ENCODE measurements at regions not wholly inside any gene's neighbourhood (a gene's known extent, or its start where the extent isn't known, plus 50 kb on each side); places are given as distances from the start of the nearest gene placed in this dataset.
A peak's percentile ranks its signal among the peaks of the same experiment; 100 is the strongest.

DNA sequence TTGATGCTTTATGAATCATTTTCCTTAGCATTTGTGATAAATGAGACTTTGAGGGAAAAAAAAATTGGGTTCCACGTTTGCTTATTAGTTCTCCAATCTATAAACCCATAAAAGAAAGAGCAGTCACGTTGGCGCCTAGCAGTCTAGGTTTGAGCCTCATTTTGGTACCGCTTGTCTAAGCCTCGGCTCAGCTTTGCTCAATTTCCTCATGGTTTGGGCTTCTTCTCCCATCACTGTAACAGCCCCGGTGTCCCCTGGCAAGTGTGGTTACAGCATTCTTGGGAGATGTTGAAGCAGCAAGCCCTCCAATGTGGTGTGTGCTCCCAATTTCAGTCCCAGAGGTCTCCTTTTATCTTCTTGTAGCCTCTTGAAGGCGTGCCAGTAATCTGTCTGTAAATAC is 578.4 kb downstream of the CDK5RAP2 start:
- H3K27me3 Mint-ChIP-seq (ENCODE audit: insufficient read depth) = no peaks in the 10 kb centered on the region
- no peaks in the 10 kb centered on the region for H3K36me3 Mint-ChIP-seq (ENCODE audit: low read depth)
- no peaks in the 10 kb centered on the region for H3K9me3 Mint-ChIP-seq
- intact Hi-C loops (cut with micrococcal nuclease) = no loop called here
- no peak for DNase-seq (ENCODE audit: low spot score)
- H3K27ac Mint-ChIP-seq = no peak overlapping the region
- H3K4me3 Mint-ChIP-seq = no peak overlapping the region
- H3K4me1 Mint-ChIP-seq (ENCODE audit: low read depth) = no peaks in the 10 kb centered on the region

DNA sequence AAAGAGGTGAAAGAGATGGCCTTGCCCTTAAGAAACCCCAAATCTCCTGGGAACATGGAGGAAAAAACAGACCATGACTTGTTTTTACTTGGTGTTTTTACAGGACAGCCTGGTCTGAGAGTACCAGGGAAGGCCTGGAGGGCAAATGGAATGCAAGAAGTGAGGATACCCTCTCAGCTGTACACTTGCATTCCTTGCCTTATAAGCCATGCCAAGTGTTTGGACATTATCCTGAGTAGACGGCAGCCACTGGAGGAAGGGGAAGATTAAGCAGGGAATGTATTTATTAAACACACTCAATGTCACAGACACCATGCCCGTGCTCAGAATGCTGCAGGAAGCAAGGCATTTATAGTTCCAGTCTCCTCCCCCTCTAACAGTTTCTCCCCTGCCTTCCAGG is 581.4 kb downstream of the CDK5RAP2 start:
- H3K4me3 Mint-ChIP-seq = no peak overlapping the region

DNA sequence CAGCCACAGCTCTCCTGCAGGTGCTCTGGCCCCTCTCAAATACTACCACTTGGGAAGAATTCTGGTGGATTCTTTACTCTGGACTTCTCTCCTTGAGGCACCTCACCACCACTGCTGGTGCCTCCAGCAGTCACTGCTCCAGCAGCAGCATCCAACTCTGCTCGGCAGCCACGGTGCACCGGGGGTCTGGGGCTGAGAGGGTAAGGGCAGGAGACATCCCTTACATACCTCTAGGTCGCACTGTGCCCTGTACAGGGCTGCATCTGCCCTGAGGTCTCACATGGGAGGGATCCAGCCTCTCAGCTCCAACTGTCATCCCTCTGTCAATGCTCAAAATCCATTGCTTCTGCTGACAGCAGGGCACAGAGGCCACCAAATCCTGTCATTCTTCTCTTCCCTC is 588.2 kb downstream of the CDK5RAP2 start:
- Mint-ChIP-seq H3K27ac (no peak overlapping the region), H3K9me3 (no peaks in the 10 kb centered on the region), H3K4me3 (no peak overlapping the region), H3K4me1 (ENCODE audit: low read depth) (no peaks in the 10 kb centered on the region), H3K36me3 (ENCODE audit: low read depth) (no peaks in the 10 kb centered on the region), H3K27me3 (ENCODE audit: insufficient read depth) (peaks cover 2% of the 10 kb centered on the region)
- intact Hi-C loops (cut with micrococcal nuclease) = no loop called here
- no peak for DNase-seq (ENCODE audit: low spot score)

More for the DNA sequence above, 581.4 kb downstream of the CDK5RAP2 start:
- Mint-ChIP-seq H3K27ac (no peak overlapping the region), H3K36me3 (ENCODE audit: low read depth) (no peaks in the 10 kb centered on the region), H3K9me3 (no peaks in the 10 kb centered on the region), H3K4me1 (ENCODE audit: low read depth) (no peaks in the 10 kb centered on the region), H3K27me3 (ENCODE audit: insufficient read depth) (no peaks in the 10 kb centered on the region)
- no peak for DNase-seq (ENCODE audit: low spot score)
- intact Hi-C loops (cut with micrococcal nuclease) = no loop called here

DNA sequence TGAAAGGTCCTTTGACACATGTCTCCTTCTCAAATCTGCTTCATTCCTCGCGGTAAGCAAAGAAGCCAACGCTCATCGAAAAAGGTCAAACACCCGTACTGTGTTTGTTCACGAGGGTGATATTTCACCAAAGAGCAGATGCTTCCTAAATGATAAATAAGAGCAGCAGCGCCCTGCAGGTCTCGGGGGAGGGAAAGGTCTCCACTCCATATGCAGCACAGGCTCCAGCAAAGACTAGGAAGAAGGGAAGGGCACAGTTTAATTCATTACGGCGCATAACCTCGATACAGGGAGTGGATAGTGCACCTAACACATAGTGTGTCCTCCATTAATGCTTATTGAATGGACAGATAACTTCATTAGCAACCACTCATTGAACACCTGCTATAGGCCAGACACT is 593.3 kb downstream of the CDK5RAP2 start:
- Mint-ChIP-seq H3K4me3 (no peak overlapping the region), H3K4me1 (ENCODE audit: low read depth) (no peaks in the 10 kb centered on the region), H3K27me3 (ENCODE audit: insufficient read depth) (peaks cover 2% of the 10 kb centered on the region), H3K27ac (no peak overlapping the region), H3K9me3 (no peaks in the 10 kb centered on the region), H3K36me3 (ENCODE audit: low read depth) (no peaks in the 10 kb centered on the region)
- DNase-seq (ENCODE audit: low spot score) = no peak
- intact Hi-C loops (cut with micrococcal nuclease) = no loop called here

- intact Hi-C loops (cut with micrococcal nuclease) = no loop called here
- Mint-ChIP-seq H3K36me3 (ENCODE audit: low read depth) (no peaks in the 10 kb centered on the region), H3K27ac (no peak overlapping the region), H3K4me1 (ENCODE audit: low read depth) (no peaks in the 10 kb centered on the region), H3K27me3 (ENCODE audit: insufficient read depth) (peaks cover 2% of the 10 kb centered on the region), H3K4me3 (no peak overlapping the region), H3K9me3 (no peaks in the 10 kb centered on the region)
- no peak for DNase-seq (ENCODE audit: low spot score)
Observed at GRCh38 chr9:119986205-119986604, 593.8 kb downstream of the CDK5RAP2 start.

DNA sequence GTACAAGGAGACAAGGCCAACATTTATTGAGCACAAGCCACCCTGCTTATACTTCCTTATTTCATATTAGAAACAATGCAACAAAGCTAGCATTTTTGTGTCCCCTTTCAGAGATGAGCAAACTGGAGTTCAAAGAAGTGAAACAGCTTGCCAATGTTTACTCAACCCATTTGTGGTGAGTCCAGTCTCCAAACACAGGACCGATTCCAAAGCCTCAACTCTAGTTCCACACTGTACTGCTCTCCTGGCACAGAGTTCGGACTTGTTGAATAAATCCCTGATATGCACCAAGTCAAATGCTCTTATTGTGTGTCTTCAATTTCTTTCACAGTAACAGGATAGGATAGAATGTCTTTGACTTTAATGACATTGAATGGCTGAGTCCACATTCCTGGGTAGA is 604.8 kb upstream of the BRINP1 start:
- intact Hi-C loops (cut with micrococcal nuclease) = no loop called here
- no peaks in the 10 kb centered on the region for H3K36me3 Mint-ChIP-seq (ENCODE audit: low read depth)

GRCh38 chr9:119968836-119969707 is 599.8 kb upstream of the BRINP1 start:
- Mint-ChIP-seq H3K27ac (no peak overlapping the region), H3K27me3 (ENCODE audit: insufficient read depth) (no peaks in the 10 kb centered on the region), H3K36me3 (ENCODE audit: low read depth) (no peaks in the 10 kb centered on the region), H3K4me3 (no peak overlapping the region), H3K9me3 (no peaks in the 10 kb centered on the region), H3K4me1 (ENCODE audit: low read depth) (no peaks in the 10 kb centered on the region)
- intact Hi-C loops (cut with micrococcal nuclease) = loop anchor here (1.0 to 10.0 kb wide), 2 partner anchors 413 to 566 kb away; no protein-coding TSS in a partner anchor
- peak; percentile 23 for DNase-seq (ENCODE audit: low spot score)

More for the DNA sequence above, 604.8 kb upstream of the BRINP1 start:
- no peak for DNase-seq (ENCODE audit: low spot score)
- Mint-ChIP-seq H3K4me1 (ENCODE audit: low read depth) (no peaks in the 10 kb centered on the region), H3K27ac (no peak overlapping the region), H3K4me3 (no peak overlapping the region), H3K27me3 (ENCODE audit: insufficient read depth) (no peaks in the 10 kb centered on the region), H3K9me3 (no peaks in the 10 kb centered on the region)

GRCh38 chr9:119967867-119968535 is 598.8 kb upstream of the BRINP1 start:
- Mint-ChIP-seq H3K4me1 (ENCODE audit: low read depth) (no peaks in the 10 kb centered on the region), H3K27ac (no peak overlapping the region), H3K4me3 (no peak overlapping the region), H3K36me3 (ENCODE audit: low read depth) (no peaks in the 10 kb centered on the region), H3K9me3 (no peaks in the 10 kb centered on the region), H3K27me3 (ENCODE audit: insufficient read depth) (no peaks in the 10 kb centered on the region)
- no peak for DNase-seq (ENCODE audit: low spot score)
- intact Hi-C loops (cut with micrococcal nuclease) = loop anchor here (10.0 kb wide), 1 partner anchor 567 kb away; no protein-coding TSS in a partner anchor

- intact Hi-C loops (cut with micrococcal nuclease) = loop anchor here (5.0 to 10.0 kb wide), 2 partner anchors 513 to 571 kb away; no protein-coding TSS in a partner anchor
- no peaks in the 10 kb centered on the region for H3K4me1 Mint-ChIP-seq (ENCODE audit: low read depth)
- H3K27me3 Mint-ChIP-seq (ENCODE audit: insufficient read depth) = peaks cover 4% of the 10 kb centered on the region
- no peaks in the 10 kb centered on the region for H3K36me3 Mint-ChIP-seq (ENCODE audit: low read depth)
- H3K27ac Mint-ChIP-seq = no peak overlapping the region
- H3K9me3 Mint-ChIP-seq = no peaks in the 10 kb centered on the region
- H3K4me3 Mint-ChIP-seq = no peak overlapping the region
- DNase-seq (ENCODE audit: low spot score) = no peak
Observed at GRCh38 chr9:119963798-119964372, 594.6 kb upstream of the BRINP1 start.

DNA sequence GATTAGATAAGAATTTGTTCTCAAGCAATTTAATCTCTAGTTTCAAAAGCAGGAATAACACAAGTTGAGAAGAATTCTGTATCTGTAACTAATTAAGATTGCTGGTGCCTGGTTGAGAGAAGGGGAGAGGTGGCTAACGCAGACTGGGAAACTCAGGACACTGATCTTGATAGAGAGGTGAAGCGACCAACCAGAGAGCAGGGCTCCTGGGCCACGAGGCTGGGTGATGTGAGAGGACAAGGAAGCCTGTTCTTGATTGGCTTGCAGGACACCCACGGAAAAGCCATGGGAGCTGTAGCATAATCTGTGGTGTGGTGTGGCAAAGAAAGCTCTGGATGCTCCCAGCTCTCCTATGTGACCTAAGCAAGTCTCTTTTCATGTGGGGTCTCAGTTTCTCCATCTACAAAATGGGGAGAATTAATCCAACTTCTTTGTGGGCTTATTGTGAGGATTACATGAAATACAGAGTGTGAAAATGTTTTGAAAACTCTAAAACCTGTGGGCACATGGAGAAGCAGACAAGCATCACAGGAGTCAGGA is 594.1 kb upstream of the BRINP1 start:
- Mint-ChIP-seq H3K27ac (no peak overlapping the region), H3K36me3 (ENCODE audit: low read depth) (no peaks in the 10 kb centered on the region), H3K27me3 (ENCODE audit: insufficient read depth) (peaks cover 4% of the 10 kb centered on the region), H3K4me3 (no peak overlapping the region), H3K9me3 (no peaks in the 10 kb centered on the region), H3K4me1 (ENCODE audit: low read depth) (no peaks in the 10 kb centered on the region)
- DNase-seq (ENCODE audit: low spot score) = no peak
- intact Hi-C loops (cut with micrococcal nuclease) = loop anchor here (5.0 to 10.0 kb wide), 2 partner anchors 514 to 571 kb away; no protein-coding TSS in a partner anchor

- no peak overlapping the region for H3K4me3 Mint-ChIP-seq
- no peak for DNase-seq (ENCODE audit: low spot score)
- intact Hi-C loops (cut with micrococcal nuclease) = loop anchor here (5.0 to 10.0 kb wide), 2 partner anchors 515 to 573 kb away; no protein-coding TSS in a partner anchor
- peaks cover 4% of the 10 kb centered on the region for H3K27me3 Mint-ChIP-seq (ENCODE audit: insufficient read depth)
- no peak overlapping the region for H3K27ac Mint-ChIP-seq
- no peaks in the 10 kb centered on the region for H3K9me3 Mint-ChIP-seq
- no peaks in the 10 kb centered on the region for H3K36me3 Mint-ChIP-seq (ENCODE audit: low read depth)
- H3K4me1 Mint-ChIP-seq (ENCODE audit: low read depth) = no peaks in the 10 kb centered on the region
Observed at GRCh38 chr9:119961774-119962424, 592.7 kb upstream of the BRINP1 start.

- H3K27me3 Mint-ChIP-seq (ENCODE audit: insufficient read depth) = peaks cover 4% of the 10 kb centered on the region
- no peaks in the 10 kb centered on the region for H3K4me1 Mint-ChIP-seq (ENCODE audit: low read depth)
- H3K36me3 Mint-ChIP-seq (ENCODE audit: low read depth) = no peaks in the 10 kb centered on the region
- intact Hi-C loops (cut with micrococcal nuclease) = loop anchor here (5.0 to 10.0 kb wide), 2 partner anchors 517 to 575 kb away; no protein-coding TSS in a partner anchor
- no peak overlapping the region for H3K4me3 Mint-ChIP-seq
- no peak overlapping the region for H3K27ac Mint-ChIP-seq
- DNase-seq (ENCODE audit: low spot score) = no peak
- no peaks in the 10 kb centered on the region for H3K9me3 Mint-ChIP-seq
Observed at GRCh38 chr9:119959846-119960545, 590.8 kb upstream of the BRINP1 start.
